Activated CD4-positive, CD25-positive, alpha-beta regulatory T cell treated with anti-CD3 and anti-CD28 coated beads, Interleukin-2, amount 50 U/mL, for 72 hours (primary cell): ENCODE measurements at regions not wholly inside any gene's neighbourhood (a gene's known extent, or its start where the extent isn't known, plus 50 kb on each side); places are given as distances from the start of the nearest gene placed in this dataset.

ENCODE experiments used
- DNase-seq: peaks from one replicate; pipeline ENCODE4 v3.0.0; 2021

DNA sequence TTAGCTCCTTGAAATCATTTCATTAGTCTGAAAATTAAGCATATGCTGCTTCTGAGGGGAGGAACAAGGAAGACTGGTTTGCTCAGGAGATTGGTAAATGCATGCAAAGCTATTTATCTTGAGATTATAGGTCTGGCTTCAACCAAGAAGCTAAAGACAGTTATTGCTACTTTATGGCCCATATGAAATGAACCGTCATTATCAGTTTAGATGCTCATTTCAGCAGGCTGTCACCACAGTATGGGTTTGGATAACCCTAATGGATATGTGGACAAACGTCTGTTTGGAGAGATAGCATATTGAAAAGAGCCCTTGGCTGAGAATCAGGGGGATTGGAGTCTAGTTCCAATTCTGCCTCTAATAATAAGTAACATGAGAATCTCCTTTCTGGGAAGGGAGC is 922.6 kb downstream of the TUSC7 start:
- no peak for DNase-seq

- no peak for DNase-seq
Observed at GRCh38 chr3:117633207-117633606, 923.6 kb downstream of the TUSC7 start.

- no peak for DNase-seq
Observed at GRCh38 chr3:117637666-117638065, 928.1 kb downstream of the TUSC7 start.

GRCh38 chr3:117644203-117644602 is 934.6 kb downstream of the TUSC7 start:
- DNase-seq = no peak

GRCh38 chr3:117645561-117646242 is 936.1 kb downstream of the TUSC7 start:
- DNase-seq = no peak

DNA sequence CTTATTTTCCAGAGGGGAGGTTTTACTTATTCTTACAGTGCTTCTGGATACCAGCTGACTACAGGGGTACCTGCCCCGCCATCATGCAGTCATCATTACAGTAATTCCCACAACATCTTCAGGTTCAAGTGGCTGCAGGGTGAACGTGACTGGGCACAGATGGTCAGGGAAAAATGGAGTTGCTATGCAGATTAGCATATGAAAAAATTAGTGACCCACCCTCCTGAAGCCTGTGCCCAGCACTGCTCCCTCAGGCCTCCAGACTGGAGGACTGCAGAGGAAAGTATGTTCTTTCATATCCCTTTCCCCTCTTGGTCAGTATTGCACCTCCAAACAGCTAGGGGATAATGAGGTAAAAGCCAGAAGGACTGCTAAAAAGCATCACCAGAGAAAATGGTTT is 937.9 kb downstream of the TUSC7 start:
- no peak for DNase-seq

- DNase-seq = no peak
Observed at GRCh38 chr3:117651246-117651645, 941.7 kb downstream of the TUSC7 start.

GRCh38 chr3:117656391-117656790 is 946.8 kb downstream of the TUSC7 start:
- DNase-seq = no peak

DNA sequence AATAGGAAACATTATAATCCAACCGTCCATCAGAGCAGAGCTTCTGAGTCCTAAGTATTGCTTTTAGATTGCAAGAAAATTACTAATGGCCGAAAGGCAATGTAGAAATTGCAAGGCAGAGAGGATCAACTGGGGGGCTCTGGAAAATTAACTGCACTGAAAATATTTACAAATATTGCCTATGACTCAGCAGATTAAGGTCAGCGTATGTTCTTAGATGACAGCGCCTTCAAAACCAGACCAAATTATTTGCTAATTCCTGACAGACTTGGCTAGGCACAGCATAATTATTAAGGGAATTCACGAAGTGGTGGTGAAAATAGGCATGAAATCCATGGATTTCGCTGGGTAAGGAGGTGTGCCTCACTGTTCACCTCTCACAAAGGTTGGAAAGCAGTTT is 947.7 kb downstream of the TUSC7 start:
- no peak for DNase-seq

- DNase-seq = no peak
Observed at GRCh38 chr3:117660941-117661817, 951.6 kb downstream of the TUSC7 start.

DNA sequence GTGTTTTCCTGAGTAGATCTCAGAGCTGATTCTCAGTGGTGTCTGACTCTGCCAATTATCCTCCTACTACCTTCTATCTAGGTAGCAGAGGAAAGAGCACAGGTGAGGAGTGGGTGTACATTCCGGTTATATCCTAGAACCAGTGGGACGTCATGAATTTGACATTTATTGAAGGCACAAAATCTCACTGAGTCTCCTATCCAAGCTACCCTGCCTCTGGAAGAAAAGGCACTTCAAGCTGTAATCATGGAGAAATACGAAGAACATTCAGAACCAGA is 952.2 kb downstream of the TUSC7 start:
- DNase-seq = no peak

DNA sequence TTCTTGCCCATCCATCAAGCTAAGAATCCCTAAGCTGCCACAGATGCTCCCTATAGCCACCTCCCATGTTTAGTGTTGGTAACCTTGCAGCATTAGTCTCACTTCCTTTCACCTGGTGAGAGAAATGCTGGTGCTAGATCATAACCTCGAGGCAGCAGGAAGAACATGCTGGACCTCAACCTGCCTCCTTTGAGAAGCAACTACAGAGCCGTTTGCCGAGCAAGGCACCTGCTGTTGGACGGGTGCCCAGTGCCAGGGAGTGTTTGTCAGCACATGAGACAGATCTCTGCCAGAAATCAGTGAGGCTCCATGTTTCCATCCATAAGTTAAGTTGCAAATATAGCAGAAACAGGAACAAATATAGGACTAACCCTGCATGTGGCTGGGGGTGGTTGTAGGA is 955.7 kb downstream of the TUSC7 start:
- no peak for DNase-seq

GRCh38 chr3:117666325-117666724 is 956.7 kb downstream of the TUSC7 start:
- DNase-seq = no peak

GRCh38 chr3:117666812-117667211 is 957.2 kb downstream of the TUSC7 start:
- DNase-seq = no peak

DNA sequence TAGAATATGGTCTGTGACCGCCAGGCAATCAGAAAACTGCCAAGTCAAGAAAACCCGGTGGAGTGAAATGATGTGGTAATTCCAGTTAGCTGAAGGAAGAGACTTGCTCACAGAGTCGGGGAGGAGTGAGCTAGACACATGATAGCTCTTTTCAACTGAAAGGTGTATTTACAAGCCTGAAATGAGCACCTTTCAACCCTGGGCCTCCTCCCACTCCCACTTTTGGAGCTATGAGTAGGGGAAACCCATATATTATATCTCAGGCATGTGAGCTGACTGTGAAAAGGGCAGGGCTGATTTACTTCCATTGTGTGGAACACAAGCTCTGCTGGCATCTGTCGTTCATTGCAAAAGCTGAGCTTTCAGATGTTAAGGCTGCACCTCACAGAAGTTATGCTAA is 960.2 kb downstream of the TUSC7 start:
- DNase-seq = no peak

- DNase-seq = no peak
Observed at GRCh38 chr3:117671722-117672318, 962.2 kb downstream of the TUSC7 start.

- no peak for DNase-seq
Observed at GRCh38 chr3:117674321-117674720, 964.7 kb downstream of the TUSC7 start.

DNA sequence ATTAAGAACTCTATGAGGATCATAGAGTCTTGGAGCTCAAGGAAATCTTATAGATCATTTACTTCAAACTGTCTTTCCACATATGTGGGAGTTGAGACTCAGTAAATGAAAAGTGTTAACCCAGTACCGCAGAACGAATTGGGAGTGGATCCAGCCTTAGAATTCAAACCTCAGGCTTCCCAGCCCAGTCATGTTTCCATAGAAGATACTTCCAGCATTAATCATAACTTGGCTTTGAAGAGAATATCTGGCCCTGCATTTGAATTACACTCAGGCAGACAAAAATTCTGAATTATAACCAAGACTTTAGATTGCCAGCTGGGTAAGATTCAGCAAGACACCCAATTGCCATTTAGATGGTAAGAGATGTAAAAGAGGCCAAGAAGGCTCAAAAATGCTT is 972.0 kb downstream of the TUSC7 start:
- no peak for DNase-seq

GRCh38 chr3:117687096-117687495 is 977.5 kb downstream of the TUSC7 start:
- DNase-seq = no peak

GRCh38 chr3:117688583-117688982 is 979.0 kb downstream of the TUSC7 start:
- no peak for DNase-seq

- no peak for DNase-seq
Observed at GRCh38 chr3:117691526-117691925, 981.9 kb downstream of the TUSC7 start.

DNA sequence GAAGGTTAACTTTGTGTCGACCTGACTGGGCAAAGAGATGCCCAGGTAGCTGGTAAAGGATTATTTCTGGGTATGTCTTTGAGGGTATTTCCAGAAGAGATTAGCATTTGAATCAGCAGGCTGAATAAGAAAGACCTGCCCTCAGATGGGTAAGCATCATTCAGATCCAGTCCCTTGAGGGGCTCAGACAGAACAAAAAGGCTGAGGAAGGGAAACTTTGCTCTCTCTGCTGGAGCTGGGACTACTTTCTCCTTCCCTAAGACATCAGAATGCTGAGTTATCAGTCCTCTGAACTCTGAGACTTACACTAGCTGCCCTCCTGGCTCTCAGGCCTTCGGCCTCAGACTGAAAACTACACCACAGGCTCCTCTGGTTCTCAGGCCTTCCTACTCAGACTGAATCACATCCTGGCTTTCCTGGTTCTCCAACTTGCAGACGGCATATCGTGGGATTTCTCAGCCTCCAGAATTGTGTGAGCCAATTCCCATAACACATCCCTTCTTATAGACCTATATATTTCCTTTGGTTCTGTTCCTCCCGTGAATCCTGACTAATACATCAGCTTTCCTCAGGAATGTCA is 982.9 kb downstream of the TUSC7 start:
- no peak for DNase-seq

GRCh38 chr3:117695321-117695720 is 985.7 kb downstream of the TUSC7 start:
- DNase-seq = no peak
